ENCODE measurements at regions not wholly inside any gene's neighbourhood (a gene's known extent, or its start where the extent isn't known, plus 50 kb on each side); places are given as distances from the start of the nearest gene placed in this dataset.
"Not testable (repeated sequence)": the region's sequence is repeated elsewhere in the genome, so short reads cannot be mapped to it uniquely, and the experiment has no call there.

- no peak overlapping the region for H3K4me3 ChIP-seq (ENCODE audit: low read depth, poor library complexity, severe bottlenecking)
- DNase-seq (ENCODE audit: low spot score in 2 of 2): no peak
- intact Hi-C loops (cut with DNase I; ENCODE audit: low total_unique reads): no loop called here
- 43 to 51% methylated on average over 2 of the region's 2 CpGs for WGBS, 2 donors
- TF ChIP-seq, protein P1, sequence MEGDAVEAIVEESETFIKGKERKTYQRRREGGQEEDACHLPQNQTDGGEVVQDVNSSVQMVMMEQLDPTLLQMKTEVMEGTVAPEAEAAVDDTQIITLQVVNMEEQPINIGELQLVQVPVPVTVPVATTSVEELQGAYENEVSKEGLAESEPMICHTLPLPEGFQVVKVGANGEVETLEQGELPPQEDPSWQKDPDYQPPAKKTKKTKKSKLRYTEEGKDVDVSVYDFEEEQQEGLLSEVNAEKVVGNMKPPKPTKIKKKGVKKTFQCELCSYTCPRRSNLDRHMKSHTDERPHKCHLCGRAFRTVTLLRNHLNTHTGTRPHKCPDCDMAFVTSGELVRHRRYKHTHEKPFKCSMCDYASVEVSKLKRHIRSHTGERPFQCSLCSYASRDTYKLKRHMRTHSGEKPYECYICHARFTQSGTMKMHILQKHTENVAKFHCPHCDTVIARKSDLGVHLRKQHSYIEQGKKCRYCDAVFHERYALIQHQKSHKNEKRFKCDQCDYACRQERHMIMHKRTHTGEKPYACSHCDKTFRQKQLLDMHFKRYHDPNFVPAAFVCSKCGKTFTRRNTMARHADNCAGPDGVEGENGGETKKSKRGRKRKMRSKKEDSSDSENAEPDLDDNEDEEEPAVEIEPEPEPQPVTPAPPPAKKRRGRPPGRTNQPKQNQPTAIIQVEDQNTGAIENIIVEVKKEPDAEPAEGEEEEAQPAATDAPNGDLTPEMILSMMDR (IDR thresholded peaks at IDR 0.05): no peak
- TF ChIP-seq POLR2A (IDR thresholded peaks at IDR 0.05): no peak
Observed at GRCh38 chr9:24218656-24219055, 327.0 kb downstream of the IZUMO3 start.

DNA sequence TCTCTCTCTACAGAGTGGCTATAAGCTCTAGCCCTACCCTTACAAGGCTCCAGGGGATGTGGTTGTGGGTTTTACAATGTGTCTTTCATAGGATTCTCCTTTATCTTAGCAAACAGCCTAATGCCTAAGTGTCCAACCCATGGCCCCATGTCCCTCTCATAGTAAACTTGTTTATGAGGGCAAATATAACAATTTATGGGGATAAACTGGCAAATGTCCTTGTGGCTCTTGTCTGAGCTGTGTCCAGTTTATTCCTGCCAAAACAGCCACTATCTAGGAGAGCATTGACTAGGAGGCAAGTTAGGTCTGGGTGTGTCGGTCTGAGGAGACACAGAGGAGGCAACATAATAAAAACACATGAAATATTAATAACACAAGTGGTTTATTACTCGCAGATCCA lies 335.1 kb downstream of the IZUMO3 start:
- intact Hi-C loops (cut with DNase I; ENCODE audit: low total_unique reads): no loop called here
- no peak for TF ChIP-seq POLR2A (IDR thresholded peaks at IDR 0.05)
- TF ChIP-seq, protein P1 (IDR thresholded peaks at IDR 0.05): no peak
- no peak overlapping the region for H3K4me3 ChIP-seq (ENCODE audit: low read depth, poor library complexity, severe bottlenecking)
- 85 to 88% methylated on average over 2 of the region's 2 CpGs for WGBS, 2 donors
- DNase-seq (ENCODE audit: low spot score in 2 of 2): no peak

DNA sequence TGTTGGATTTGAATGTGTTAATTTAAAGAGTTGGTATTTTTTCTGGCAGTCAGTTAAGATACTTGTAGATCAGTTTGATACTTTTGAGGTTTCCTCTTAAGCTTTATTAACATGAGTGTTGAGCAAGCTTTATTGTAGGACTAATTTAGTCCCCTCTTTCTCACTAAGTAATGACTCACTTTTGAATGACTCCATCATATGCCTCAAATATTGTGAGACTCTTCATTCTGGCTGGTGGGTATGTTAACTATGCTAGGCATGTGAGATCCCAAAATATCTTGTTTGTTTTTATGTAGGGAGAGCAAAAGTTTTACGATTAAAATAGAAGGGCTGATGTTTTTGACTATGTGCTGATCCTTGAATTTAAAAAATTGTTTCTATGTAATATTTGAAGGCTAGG lies 355.7 kb downstream of the IZUMO3 start:
- intact Hi-C loops (cut with DNase I; ENCODE audit: low total_unique reads): no loop called here
- no peak for DNase-seq (ENCODE audit: low spot score in 2 of 2)
- TF ChIP-seq POLR2A (IDR thresholded peaks at IDR 0.05): no peak
- TF ChIP-seq, protein P1 (IDR thresholded peaks at IDR 0.05): no peak
- no peak overlapping the region for H3K4me3 ChIP-seq (ENCODE audit: low read depth, poor library complexity, severe bottlenecking)
- 71 to 92% methylated on average over 1 of the region's 1 CpG for whole genome bisulfite sequencing, 2 donors

- WGBS, 2 donors: 66 to 88% methylated on average over 1 of the region's 1 CpG
- intact Hi-C loops (cut with DNase I; ENCODE audit: low total_unique reads); DNase-seq (ENCODE audit: low spot score in 2 of 2); H3K4me3 ChIP-seq (ENCODE audit: low read depth, poor library complexity, severe bottlenecking): not testable (repeated sequence)
Observed at GRCh38 chr9:24180572-24180971, 354.5 kb upstream of the ELAVL2 start.

DNA sequence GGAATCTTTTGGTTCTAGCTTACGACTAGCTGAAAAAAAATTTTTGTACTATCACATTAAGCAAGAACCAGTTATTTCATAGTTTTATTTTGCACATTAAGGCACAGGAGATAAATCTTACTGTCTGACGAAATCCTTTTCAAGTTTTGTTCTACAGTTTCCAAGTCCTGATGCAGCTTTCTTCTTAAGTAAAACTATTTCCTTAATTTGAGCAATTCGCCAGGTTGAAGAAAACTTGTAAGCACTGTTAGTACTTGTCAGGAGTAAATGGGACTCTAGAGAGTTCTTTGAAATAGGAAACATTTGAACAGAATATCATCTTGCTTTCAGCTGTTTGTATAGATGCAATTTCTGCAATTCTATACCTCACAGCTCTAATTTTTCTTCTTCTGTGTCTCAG lies 318.8 kb upstream of the ELAVL2 start:
- WGBS, 2 donors: 37 to 42% methylated on average over 3 of the region's 3 CpGs
- TF ChIP-seq POLR2A (IDR thresholded peaks at IDR 0.05): no peak
- TF ChIP-seq, protein P1 (IDR thresholded peaks at IDR 0.05): no peak
- H3K4me3 ChIP-seq (ENCODE audit: low read depth, poor library complexity, severe bottlenecking): no peak overlapping the region
- DNase-seq (ENCODE audit: low spot score in 2 of 2): no peak
- intact Hi-C loops (cut with DNase I; ENCODE audit: low total_unique reads): no loop called here

GRCh38 chr9:24135072-24135471 lies 309.0 kb upstream of the ELAVL2 start:
- 96 to 98% methylated on average over 23 to 25 of the region's 29 CpGs for WGBS, 2 donors
- not testable (repeated sequence) for DNase-seq (ENCODE audit: low spot score in 2 of 2); H3K4me3 ChIP-seq (ENCODE audit: low read depth, poor library complexity, severe bottlenecking)
- intact Hi-C loops (cut with DNase I; ENCODE audit: low total_unique reads): loop anchor here (10.0 kb wide), 1 partner anchor 430 kb away; no protein-coding TSS in a partner anchor

GRCh38 chr9:24132244-24132643 lies 306.2 kb upstream of the ELAVL2 start:
- WGBS, 2 donors: 74 to 83% methylated on average over 2 of the region's 2 CpGs
- intact Hi-C loops (cut with DNase I; ENCODE audit: low total_unique reads): loop anchor here (10.0 kb wide), 1 partner anchor 433 kb away; no protein-coding TSS in a partner anchor
- no peak overlapping the region for H3K4me3 ChIP-seq (ENCODE audit: low read depth, poor library complexity, severe bottlenecking)
- TF ChIP-seq POLR2A (IDR thresholded peaks at IDR 0.05): no peak
- TF ChIP-seq, protein P1 (IDR thresholded peaks at IDR 0.05): no peak
- DNase-seq (ENCODE audit: low spot score in 2 of 2): no peak

Measured in lower leg skin (tissue), 4 donors.